ENCODE measurements at regions not wholly inside any gene's neighbourhood (a gene's known extent, or its start where the extent isn't known, plus 50 kb on each side); places are given as distances from the start of the nearest gene placed in this dataset.

GRCh38 chr13:38024431-38024830 is 154.9 kb upstream of the TRPC4 start:
- H3K4me1 Mint-ChIP-seq (ENCODE audit: low read depth), result no peaks in the 10 kb centered on the region
- DNase-seq (ENCODE audit: low spot score), result no peak
- no peak for TF ChIP-seq CTCF (IDR thresholded peaks at IDR 0.05)

GRCh38 chr13:38017320-38017719 is 147.7 kb upstream of the TRPC4 start:
- no peak for TF ChIP-seq CTCF (IDR thresholded peaks at IDR 0.05)
- Mint-ChIP-seq H3K4me1 (ENCODE audit: low read depth) (no peaks in the 10 kb centered on the region), H3K9me3 (ENCODE audit: low read depth) (peaks cover 51% of the 10 kb centered on the region), H3K27me3 (ENCODE audit: low read depth) (no peaks in the 10 kb centered on the region), H3K4me3 (ENCODE audit: unreplicated experiment) (no peak overlapping the region), H3K36me3 (ENCODE audit: low read depth) (peaks cover 21% of the 10 kb centered on the region), H3K27ac (ENCODE audit: unreplicated experiment) (no peak overlapping the region)
- no peak for DNase-seq (ENCODE audit: low spot score)

More at GRCh38 chr13:38024431-38024830, 154.9 kb upstream of the TRPC4 start:
- peaks cover 28% of the 10 kb centered on the region for H3K9me3 Mint-ChIP-seq (ENCODE audit: low read depth)
- H3K27me3 Mint-ChIP-seq (ENCODE audit: low read depth), result no peaks in the 10 kb centered on the region
- H3K27ac Mint-ChIP-seq (ENCODE audit: unreplicated experiment), result no peak overlapping the region
- peaks cover 16% of the 10 kb centered on the region for H3K36me3 Mint-ChIP-seq (ENCODE audit: low read depth)
- no peak overlapping the region for H3K4me3 Mint-ChIP-seq (ENCODE audit: unreplicated experiment)

- no peak overlapping the region for H3K27ac Mint-ChIP-seq (ENCODE audit: unreplicated experiment)
- H3K27me3 Mint-ChIP-seq (ENCODE audit: low read depth), result no peaks in the 10 kb centered on the region
- no peaks in the 10 kb centered on the region for H3K4me1 Mint-ChIP-seq (ENCODE audit: low read depth)
- H3K9me3 Mint-ChIP-seq (ENCODE audit: low read depth), result peaks cover 24% of the 10 kb centered on the region
- DNase-seq (ENCODE audit: low spot score), result no peak
- peaks cover 8% of the 10 kb centered on the region for H3K36me3 Mint-ChIP-seq (ENCODE audit: low read depth)
- no peak for TF ChIP-seq CTCF (IDR thresholded peaks at IDR 0.05)
- no peak overlapping the region for H3K4me3 Mint-ChIP-seq (ENCODE audit: unreplicated experiment)
Measured at GRCh38 chr13:38013676-38014075, 144.1 kb upstream of the TRPC4 start.

- Mint-ChIP-seq H3K27me3 (ENCODE audit: low read depth) (no peaks in the 10 kb centered on the region), H3K36me3 (ENCODE audit: low read depth) (peaks cover 4% of the 10 kb centered on the region), H3K9me3 (ENCODE audit: low read depth) (peaks cover 9% of the 10 kb centered on the region), H3K4me3 (ENCODE audit: unreplicated experiment) (no peak overlapping the region), H3K4me1 (ENCODE audit: low read depth) (no peaks in the 10 kb centered on the region), H3K27ac (ENCODE audit: unreplicated experiment) (no peak overlapping the region)
- no peak for DNase-seq (ENCODE audit: low spot score)
- TF ChIP-seq CTCF (IDR thresholded peaks at IDR 0.05), result no peak
Measured at GRCh38 chr13:38012096-38012495, 142.5 kb upstream of the TRPC4 start.

GRCh38 chr13:38008636-38009035 is 139.1 kb upstream of the TRPC4 start:
- Mint-ChIP-seq H3K36me3 (ENCODE audit: low read depth) (no peaks in the 10 kb centered on the region), H3K27ac (ENCODE audit: unreplicated experiment) (no peak overlapping the region), H3K4me3 (ENCODE audit: unreplicated experiment) (no peak overlapping the region), H3K9me3 (ENCODE audit: low read depth) (peaks cover under 1% of the 10 kb centered on the region), H3K4me1 (ENCODE audit: low read depth) (no peaks in the 10 kb centered on the region), H3K27me3 (ENCODE audit: low read depth) (no peaks in the 10 kb centered on the region)
- DNase-seq (ENCODE audit: low spot score), result no peak
- TF ChIP-seq CTCF (IDR thresholded peaks at IDR 0.05), result no peak
